Vagina (tissue), 2 donors: ENCODE measurements at regions not wholly inside any gene's neighbourhood (a gene's known extent, or its start where the extent isn't known, plus 50 kb on each side); places are given as distances from the start of the nearest gene placed in this dataset.

Experiments
- CTCF ChIP-seq, 3 experiments: fragments of 450-650 bp in 2 of 3; fragments of 200-600 bp in 1 of 3; sonication (generic) in 1 of 3; IDR thresholded peaks; one replicate each; pipeline ENCODE4 v1.5.1; 2017 to 2019; ENCODE audit warnings: antibody characterized with exemption in 3 of 3, mild to moderate bottlenecking in 2 of 3, moderate library complexity in 2 of 3
- POLR2A ChIP-seq, 2 donors: fragments of 450-650 bp; IDR thresholded peaks; one replicate each; pipeline ENCODE4 v1.6.1; 2017; ENCODE audit warnings: antibody characterized with exemption in 2 of 2, mild to moderate bottlenecking in 2 of 2, moderate library complexity in 2 of 2
- POLR2AphosphoS5 ChIP-seq, 2 donors: sonication (generic); formaldehyde crosslinking; IDR thresholded peaks; one replicate each; pipeline ENCODE4 v1.9.0; 2017; ENCODE audit warnings: antibody characterized with exemption in 2 of 2, mild to moderate bottlenecking in 2 of 2, low read depth in 1 of 2; ENCODE audit not compliant: insufficient read depth in 1 of 2

DNA sequence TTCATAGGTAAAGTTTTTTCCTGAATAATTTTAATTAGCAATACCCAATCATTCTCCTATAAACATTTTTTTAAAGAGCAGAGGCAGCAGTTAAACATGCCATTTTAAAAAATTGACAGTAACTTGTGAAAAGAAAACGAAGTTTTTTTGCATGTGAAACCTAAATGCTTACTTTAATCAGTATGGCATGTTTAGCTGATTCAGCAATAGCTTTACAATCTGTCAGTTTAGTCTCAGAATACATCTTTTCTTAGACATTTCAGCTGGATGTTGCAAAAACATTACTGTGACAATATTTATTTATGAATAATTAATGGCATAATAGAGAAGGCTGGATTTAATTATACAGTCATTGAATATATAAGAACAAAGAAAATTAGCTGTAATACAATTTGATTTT, 1132.4 kb upstream of the ADGRL2 start:
- TF ChIP-seq CTCF (IDR thresholded peaks at IDR 0.05) (no peak), POLR2A (IDR thresholded peaks at IDR 0.05) (no peak), POLR2AphosphoS5 (IDR thresholded peaks at IDR 0.05; ENCODE audit: insufficient read depth in 1 of 2, low read depth in 1 of 2) (no peak)
